ENCODE measurements at regions not wholly inside any gene's neighbourhood (a gene's known extent, or its start where the extent isn't known, plus 50 kb on each side); places are given as distances from the start of the nearest gene placed in this dataset.

GRCh38 chr10:3890602-3891352 lies 105.8 kb upstream of the KLF6 start:
- Histone ChIP-seq H3K9ac (ENCODE audit: low read depth, low read length) (no peak overlapping the region), H3K9me3 (ENCODE audit: insufficient read depth, low read length, severe bottlenecking) (no peaks in the 10 kb centered on the region), H2AFZ (ENCODE audit: low read depth, low read length) (no peak overlapping the region), H3K27me3 (ENCODE audit: insufficient read depth, low read length, poor library complexity) (no peaks in the 10 kb centered on the region), H3K4me1 (ENCODE audit: insufficient read depth, low read length) (peaks cover 31% of the 10 kb centered on the region), H3K4me2 (ENCODE audit: insufficient read depth, low read length) (no peak overlapping the region), H3K79me2 (ENCODE audit: insufficient read depth, low read length) (no peaks in the 10 kb centered on the region), H3K36me3 (ENCODE audit: insufficient read depth, low read length) (no peaks in the 10 kb centered on the region), H3K4me3 (ENCODE audit: low read depth in 1 of 2, low read length in 2 of 2) (no peak overlapping the region), H3K27ac (ENCODE audit: low read length) (no peak overlapping the region), H4K20me1 (ENCODE audit: insufficient read depth, low read length) (no peaks in the 10 kb centered on the region)
- DNase-seq (no peak), ATAC-seq (ENCODE audit: insufficient read depth, low read depth) (no peak)
- TF ChIP-seq CTCF (IDR thresholded peaks at IDR 0.05; ENCODE audit: borderline replicate concordance, extremely low read depth, low read length, poor library complexity, severe bottlenecking) (no peak), EZH2 (IDR thresholded peaks at IDR 0.05; ENCODE audit: borderline replicate concordance, low read depth, low read length, severe bottlenecking) (no peak)

DNA sequence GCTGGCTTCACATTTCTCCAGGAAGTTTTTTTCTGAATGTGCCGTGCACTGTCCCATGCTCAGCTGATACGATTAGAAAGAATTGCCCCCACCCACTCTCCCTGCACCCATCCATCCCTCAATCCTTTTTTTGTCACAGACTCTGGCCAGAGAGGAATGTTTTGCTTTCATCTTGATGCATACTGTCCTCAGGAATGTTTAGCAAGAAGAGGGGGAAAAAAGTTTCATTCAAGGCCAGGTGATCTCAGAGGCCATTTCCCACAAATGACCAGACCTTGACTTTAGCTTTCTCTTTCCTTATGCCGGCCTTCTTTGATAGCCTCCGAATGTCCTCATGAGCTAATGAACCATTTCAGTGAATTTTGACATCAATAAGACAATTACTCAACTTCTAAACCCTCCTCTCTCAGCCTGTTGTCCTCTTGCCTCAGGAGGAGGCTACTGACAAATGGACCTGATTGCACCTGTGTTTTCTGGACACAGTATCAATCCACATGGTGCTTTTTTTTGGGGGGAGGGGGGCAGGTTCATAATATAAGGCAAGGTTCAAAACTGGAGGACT lies 105.0 kb upstream of the KLF6 start:
- Histone ChIP-seq H2AFZ (ENCODE audit: low read depth, low read length) (no peak overlapping the region; the same call in 1 of the 2 replicates), H3K27ac (ENCODE audit: low read length) (no peak overlapping the region), H3K9me3 (ENCODE audit: insufficient read depth, low read length, severe bottlenecking) (no peaks in the 10 kb centered on the region), H4K20me1 (ENCODE audit: insufficient read depth, low read length) (no peaks in the 10 kb centered on the region), H3K27me3 (ENCODE audit: insufficient read depth, low read length, poor library complexity) (no peaks in the 10 kb centered on the region), H3K4me3 (ENCODE audit: low read depth in 1 of 2, low read length in 2 of 2) (no peak overlapping the region), H3K4me2 (ENCODE audit: insufficient read depth, low read length) (no peak overlapping the region), H3K9ac (ENCODE audit: low read depth, low read length) (no peak overlapping the region), H3K4me1 (ENCODE audit: insufficient read depth, low read length) (peaks cover 31% of the 10 kb centered on the region), H3K36me3 (ENCODE audit: insufficient read depth, low read length) (no peaks in the 10 kb centered on the region), H3K79me2 (ENCODE audit: insufficient read depth, low read length) (no peaks in the 10 kb centered on the region)
- DNase-seq = no peak
- TF ChIP-seq CTCF (IDR thresholded peaks at IDR 0.05; ENCODE audit: borderline replicate concordance, extremely low read depth, low read length, poor library complexity, severe bottlenecking) (no peak), EZH2 (IDR thresholded peaks at IDR 0.05; ENCODE audit: borderline replicate concordance, low read depth, low read length, severe bottlenecking) (no peak)
- no peak for ATAC-seq (ENCODE audit: insufficient read depth, low read depth)

DNA sequence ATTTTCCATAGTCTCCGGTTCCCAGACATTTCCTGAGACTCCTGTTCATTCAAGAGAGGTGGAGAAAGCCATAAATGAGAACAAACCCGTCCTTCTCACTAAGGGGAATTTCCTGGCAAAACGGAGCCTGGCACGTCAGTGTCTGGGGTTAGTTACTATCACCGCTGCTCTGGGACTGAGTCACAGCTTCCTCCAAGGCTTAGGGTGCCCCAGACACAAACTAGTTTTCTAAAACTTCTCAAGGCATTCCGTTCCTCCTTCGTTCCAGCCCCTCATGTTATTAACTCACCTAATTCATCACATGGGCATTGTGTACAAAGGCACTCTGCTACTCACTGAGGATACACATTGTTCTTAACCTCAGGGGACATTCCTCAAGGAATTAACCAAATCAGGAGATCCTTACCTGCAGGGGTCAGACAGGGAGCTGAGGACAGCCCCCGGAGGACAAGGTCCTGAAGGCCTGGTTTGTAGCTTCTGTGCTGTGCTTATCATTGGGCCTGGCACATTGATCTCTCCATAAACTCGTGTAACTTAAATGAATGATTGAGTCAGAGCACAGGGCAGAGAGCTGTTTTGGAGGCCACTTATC lies 103.0 kb upstream of the KLF6 start:
- ATAC-seq (ENCODE audit: insufficient read depth, low read depth) = no peak
- Histone ChIP-seq H3K27me3 (ENCODE audit: insufficient read depth, low read length, poor library complexity) (no peaks in the 10 kb centered on the region), H3K4me3 (ENCODE audit: low read depth in 1 of 2, low read length in 2 of 2) (no peak overlapping the region), H3K9me3 (ENCODE audit: insufficient read depth, low read length, severe bottlenecking) (no peaks in the 10 kb centered on the region), H3K4me1 (ENCODE audit: insufficient read depth, low read length) (peaks cover 14% of the 10 kb centered on the region), H3K4me2 (ENCODE audit: insufficient read depth, low read length) (no peak overlapping the region), H3K9ac (ENCODE audit: low read depth, low read length) (no peak overlapping the region), H3K36me3 (ENCODE audit: insufficient read depth, low read length) (no peaks in the 10 kb centered on the region), H4K20me1 (ENCODE audit: insufficient read depth, low read length) (no peaks in the 10 kb centered on the region), H3K79me2 (ENCODE audit: insufficient read depth, low read length) (no peaks in the 10 kb centered on the region), H2AFZ (ENCODE audit: low read depth, low read length) (no peak overlapping the region), H3K27ac (ENCODE audit: low read length) (no peak overlapping the region)
- TF ChIP-seq EZH2 (IDR thresholded peaks at IDR 0.05; ENCODE audit: borderline replicate concordance, low read depth, low read length, severe bottlenecking) = no peak
- no peak for TF ChIP-seq CTCF (IDR thresholded peaks at IDR 0.05; ENCODE audit: borderline replicate concordance, extremely low read depth, low read length, poor library complexity, severe bottlenecking)
- no peak for DNase-seq

Measured in DND-41 (cell line).